ENCODE measurements at regions not wholly inside any gene's neighbourhood (a gene's known extent, or its start where the extent isn't known, plus 50 kb on each side); places are given as distances from the start of the nearest gene placed in this dataset.

- H3K27ac ChIP-seq = peak overlapping the region in 7 of 12 donors; percentile 40 to 73 (median 52)
- no peaks in the 10 kb centered on the region for H3K36me3 ChIP-seq
- TF ChIP-seq POLR2A (IDR thresholded peaks at IDR 0.05) = no peak
- TF ChIP-seq, protein P1, sequence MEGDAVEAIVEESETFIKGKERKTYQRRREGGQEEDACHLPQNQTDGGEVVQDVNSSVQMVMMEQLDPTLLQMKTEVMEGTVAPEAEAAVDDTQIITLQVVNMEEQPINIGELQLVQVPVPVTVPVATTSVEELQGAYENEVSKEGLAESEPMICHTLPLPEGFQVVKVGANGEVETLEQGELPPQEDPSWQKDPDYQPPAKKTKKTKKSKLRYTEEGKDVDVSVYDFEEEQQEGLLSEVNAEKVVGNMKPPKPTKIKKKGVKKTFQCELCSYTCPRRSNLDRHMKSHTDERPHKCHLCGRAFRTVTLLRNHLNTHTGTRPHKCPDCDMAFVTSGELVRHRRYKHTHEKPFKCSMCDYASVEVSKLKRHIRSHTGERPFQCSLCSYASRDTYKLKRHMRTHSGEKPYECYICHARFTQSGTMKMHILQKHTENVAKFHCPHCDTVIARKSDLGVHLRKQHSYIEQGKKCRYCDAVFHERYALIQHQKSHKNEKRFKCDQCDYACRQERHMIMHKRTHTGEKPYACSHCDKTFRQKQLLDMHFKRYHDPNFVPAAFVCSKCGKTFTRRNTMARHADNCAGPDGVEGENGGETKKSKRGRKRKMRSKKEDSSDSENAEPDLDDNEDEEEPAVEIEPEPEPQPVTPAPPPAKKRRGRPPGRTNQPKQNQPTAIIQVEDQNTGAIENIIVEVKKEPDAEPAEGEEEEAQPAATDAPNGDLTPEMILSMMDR (IDR thresholded peaks at IDR 0.05) = no peak
- DNase-seq (no peak), ATAC-seq (no peak)
- intact Hi-C loops (cut with DNase I) = no loop called here
- H3K4me3 ChIP-seq = no peak overlapping the region
- 83 to 90% (median 86%) methylated on average over 2 of the region's 2 CpGs for WGBS, 4 donors
- no peaks in the 10 kb centered on the region for H3K9me3 ChIP-seq
- H3K27me3 ChIP-seq = no peaks in the 10 kb centered on the region
- peaks cover 0 to 38% (median 24%) of the 10 kb centered on the region in 12 donors for H3K4me1 ChIP-seq
Measured at GRCh38 chr10:91022390-91022789, 101.5 kb upstream of the ANKRD1 start.

DNA sequence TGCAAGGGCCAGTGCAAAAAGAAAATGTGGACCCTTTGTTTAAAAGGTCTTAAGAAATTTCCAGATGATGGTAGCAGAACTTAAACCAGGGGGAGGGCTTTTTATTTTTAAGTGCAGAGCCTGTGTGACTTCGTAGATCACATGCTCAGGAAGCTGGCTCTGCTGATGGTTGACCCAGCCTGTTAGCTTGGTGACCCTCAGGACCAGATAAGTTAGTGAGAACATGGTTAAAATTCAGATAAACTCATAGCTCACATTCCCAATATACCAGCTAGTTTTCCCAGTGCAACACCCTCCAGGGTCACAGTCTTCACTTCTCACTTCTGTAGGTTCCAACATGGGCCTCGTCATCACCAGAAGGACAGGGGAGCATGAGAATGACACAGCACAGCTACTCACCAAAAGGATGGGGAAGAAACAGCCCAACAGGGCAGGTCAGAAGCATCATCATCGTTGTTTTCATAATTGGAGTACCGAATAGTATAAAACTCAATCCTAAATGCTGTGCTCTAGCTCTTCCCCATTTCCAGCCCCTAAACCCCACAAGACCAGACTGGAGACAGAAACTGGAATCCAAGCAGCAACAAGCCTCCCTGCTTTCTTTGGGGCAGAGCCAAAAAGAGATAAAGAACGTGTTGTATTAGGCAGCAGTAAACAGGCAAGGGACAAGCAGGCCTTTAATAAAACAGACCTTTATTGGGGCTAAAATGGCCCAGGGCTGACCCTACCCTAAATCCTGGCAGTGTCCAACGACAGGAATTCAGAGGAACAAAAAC lies 102.2 kb upstream of the ANKRD1 start:
- ATAC-seq (peak; percentile 39 to 76 (median 58)), DNase-seq (peak in 1 of 5 donors; percentile 25)
- WGBS, 4 donors = 27 to 36% (median 33%) methylated on average over 6 of the region's 6 CpGs

DNA sequence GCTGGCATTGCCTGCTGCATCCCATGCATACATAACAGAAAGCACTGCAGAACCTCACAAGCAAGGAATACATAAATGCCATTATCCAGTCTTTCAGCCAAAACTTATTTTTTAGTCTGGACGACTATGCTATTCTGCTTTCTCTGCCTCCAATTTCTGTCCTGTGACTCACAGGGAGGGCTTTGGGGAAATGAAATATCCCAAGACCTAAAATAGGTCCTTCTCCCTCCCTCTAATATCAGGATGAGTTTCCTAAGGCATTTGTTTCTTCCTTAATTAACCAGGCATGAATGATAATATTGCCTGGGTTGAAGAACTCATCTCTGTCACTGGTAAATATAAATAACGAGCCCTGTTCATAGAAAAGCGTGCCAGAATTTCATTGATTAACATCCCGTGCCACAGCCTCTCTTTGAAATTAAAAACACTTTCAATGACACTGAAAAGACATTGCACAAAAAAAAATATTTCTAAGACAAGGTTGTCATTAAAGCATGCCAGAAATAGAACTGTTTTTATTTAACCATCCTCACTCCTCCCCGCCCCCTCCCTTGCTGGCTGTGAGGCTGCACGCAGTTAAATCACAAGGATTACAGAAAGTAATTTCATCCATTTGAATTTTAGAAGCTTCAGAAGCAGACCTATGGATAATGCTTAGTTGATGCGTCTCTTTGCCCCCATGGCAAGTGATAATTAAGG lies 103.0 kb upstream of the ANKRD1 start:
- TF ChIP-seq, protein P1 (IDR thresholded peaks at IDR 0.05) = no peak
- no peak for TF ChIP-seq POLR2A (IDR thresholded peaks at IDR 0.05)
- ATAC-seq = peak; percentile 13 to 70 (median 38)
- 46 to 61% (median 53%) methylated on average over 7 of the region's 7 CpGs for WGBS, 4 donors

More for the DNA sequence above, 102.2 kb upstream of the ANKRD1 start:
- intact Hi-C loops (cut with DNase I) = no loop called here
- Histone ChIP-seq H3K27me3 (no peaks in the 10 kb centered on the region), H3K36me3 (no peaks in the 10 kb centered on the region), H3K4me3 (no peak overlapping the region), H3K9me3 (no peaks in the 10 kb centered on the region), H3K4me1 (peaks cover 0 to 38% (median 24%) of the 10 kb centered on the region in 12 donors), H3K27ac (peak overlapping the region; percentile 26 to 73 (median 52))
- no peak for TF ChIP-seq POLR2A (IDR thresholded peaks at IDR 0.05)
- TF ChIP-seq, protein P1 (IDR thresholded peaks at IDR 0.05) = no peak

DNA sequence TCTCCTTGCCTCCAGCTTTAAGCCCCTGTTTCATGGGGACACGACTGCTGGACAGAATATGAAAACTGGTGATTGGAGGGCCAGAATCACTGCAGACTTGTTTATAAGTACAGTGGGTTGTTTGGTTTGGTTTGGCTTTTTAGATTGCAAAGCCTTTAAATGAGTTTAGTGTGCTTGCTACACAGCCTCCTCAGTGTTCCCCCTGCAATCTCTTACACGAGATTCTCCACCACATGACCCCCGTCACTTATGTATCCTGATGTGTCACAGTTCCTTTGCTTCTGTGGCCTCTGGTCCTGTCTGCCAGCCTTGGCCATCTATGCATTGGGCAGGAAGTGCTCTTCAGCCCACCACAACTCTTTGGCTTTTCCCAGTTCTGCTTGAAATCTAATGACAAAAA lies 103.7 kb upstream of the ANKRD1 start:
- H3K4me1 ChIP-seq = peaks cover 0 to 38% (median 24%) of the 10 kb centered on the region in 12 donors
- TF ChIP-seq, protein P1 (IDR thresholded peaks at IDR 0.05) = no peak
- TF ChIP-seq POLR2A (IDR thresholded peaks at IDR 0.05) = no peak
- DNase-seq (no peak), ATAC-seq (no peak)
- no peaks in the 10 kb centered on the region for H3K27me3 ChIP-seq
- H3K27ac ChIP-seq = peak overlapping the region in 6 of 12 donors; percentile 2 to 73 (median 62)
- H3K9me3 ChIP-seq = no peaks in the 10 kb centered on the region
- 63 to 76% (median 70%) methylated on average over 3 of the region's 3 CpGs for WGBS, 4 donors
- intact Hi-C loops (cut with DNase I) = no loop called here
- no peaks in the 10 kb centered on the region for H3K36me3 ChIP-seq
- no peak overlapping the region for H3K4me3 ChIP-seq

More for the DNA sequence above, 103.0 kb upstream of the ANKRD1 start:
- no peaks in the 10 kb centered on the region for H3K9me3 ChIP-seq
- H3K27ac ChIP-seq = peak overlapping the region; percentile 26 to 73 (median 52)
- no peak overlapping the region for H3K4me3 ChIP-seq
- no peaks in the 10 kb centered on the region for H3K27me3 ChIP-seq
- intact Hi-C loops (cut with DNase I) = no loop called here
- DNase-seq = no peak
- H3K4me1 ChIP-seq = peaks cover 0 to 38% (median 24%) of the 10 kb centered on the region in 12 donors
- no peaks in the 10 kb centered on the region for H3K36me3 ChIP-seq
